Nucleus accumbens (tissue), 56 donors: ENCODE measurements at regions not wholly inside any gene's neighbourhood (a gene's known extent, or its start where the extent isn't known, plus 50 kb on each side); places are given as distances from the start of the nearest gene placed in this dataset.
"Not testable (repeated sequence)": the region's sequence is repeated elsewhere in the genome, so short reads cannot be mapped to it uniquely, and the experiment has no call there.

Experiments
- DNase-seq, 56 donors: peaks; one replicate each; lab custom pipeline; 2025; lab: John Stamatoyannopoulos, UW

GRCh38 chr9:109971226-109971625, 191.2 kb downstream of the PALM2AKAP2 start:
- DNase-seq = no peak

- DNase-seq = peak in 9 of 56 donors; percentile 5 to 35 (median 14)
These were observed 192.3 kb downstream of the PALM2AKAP2 start for GRCh38 chr9:109972026-109972882.

- DNase-seq = no peak
These were observed 193.3 kb downstream of the PALM2AKAP2 start for GRCh38 chr9:109973336-109973735.

- DNase-seq = peak in 20 of 56 donors; percentile 3 to 34 (median 17)
These were observed 194.3 kb downstream of the PALM2AKAP2 start for GRCh38 chr9:109974143-109974917.

- no peak for DNase-seq
These were observed 194.9 kb downstream of the PALM2AKAP2 start for GRCh38 chr9:109974918-109975276.

GRCh38 chr9:109975574-109976295, 195.7 kb downstream of the PALM2AKAP2 start:
- no peak for DNase-seq

GRCh38 chr9:109976303-109976702, 196.3 kb downstream of the PALM2AKAP2 start:
- no peak for DNase-seq

- no peak for DNase-seq
These were observed 197.5 kb downstream of the PALM2AKAP2 start for GRCh38 chr9:109977521-109977920.

GRCh38 chr9:109981091-109981490, 201.1 kb downstream of the PALM2AKAP2 start:
- DNase-seq = no peak

- DNase-seq = no peak
These were observed 206.6 kb downstream of the PALM2AKAP2 start for GRCh38 chr9:109986521-109986991.

- no peak for DNase-seq
These were observed 209.3 kb downstream of the PALM2AKAP2 start for GRCh38 chr9:109989296-109989695.

- DNase-seq = no peak
These were observed 210.5 kb downstream of the PALM2AKAP2 start for GRCh38 chr9:109990541-109990940.

- DNase-seq = no peak
These were observed 212.3 kb downstream of the PALM2AKAP2 start for GRCh38 chr9:109992293-109992692.

- DNase-seq = no peak
These were observed 213.4 kb downstream of the PALM2AKAP2 start for GRCh38 chr9:109993250-109993978.

- no peak for DNase-seq
These were observed 213.8 kb downstream of the C9orf152 start for GRCh38 chr9:109994141-109994540.

GRCh38 chr9:109996936-109997580, 210.9 kb downstream of the C9orf152 start:
- no peak for DNase-seq

- DNase-seq = no peak
These were observed 210.3 kb downstream of the C9orf152 start for GRCh38 chr9:109997682-109998081.

GRCh38 chr9:110005521-110005920, 202.4 kb downstream of the C9orf152 start:
- DNase-seq = not testable (repeated sequence)

GRCh38 chr9:110006657-110007056, 201.3 kb downstream of the C9orf152 start:
- DNase-seq = no peak
